Stimulated activated CD4-positive, alpha-beta T cell treated with anti-CD3 and anti-CD28 coated beads, Interleukin-12 subunit alpha, Interleukin-12 subunit beta, amount 100 ng/mL, for 24 hours (primary cell): ENCODE measurements at regions not wholly inside any gene's neighbourhood (a gene's known extent, or its start where the extent isn't known, plus 50 kb on each side); places are given as distances from the start of the nearest gene placed in this dataset.
"Not testable (repeated sequence)": the region's sequence is repeated elsewhere in the genome, so short reads cannot be mapped to it uniquely, and the experiment has no call there.

ENCODE experiments used
- DNase-seq, 2 experiments: peaks; one replicate each; pipeline ENCODE4 v3.0.0-alpha.2; 2020; ENCODE audit warnings: low read depth in 2 of 2

- DNase-seq = no peak
These were observed 513.2 kb downstream of the RNF144A start for GRCh38 chr2:7430421-7430868.

GRCh38 chr2:7430869-7431641 is 513.8 kb downstream of the RNF144A start:
- DNase-seq = peak in 1 of 2 experiments; percentile 59

- no peak for DNase-seq
These were observed 515.2 kb downstream of the RNF144A start for GRCh38 chr2:7432436-7432835.

- no peak for DNase-seq
These were observed 519.1 kb downstream of the RNF144A start for GRCh38 chr2:7436096-7436906.

GRCh38 chr2:7437141-7437540 is 519.9 kb downstream of the RNF144A start:
- DNase-seq = no peak

GRCh38 chr2:7437716-7438632 is 520.8 kb downstream of the RNF144A start:
- no peak for DNase-seq

GRCh38 chr2:7438855-7439254 is 521.6 kb downstream of the RNF144A start:
- DNase-seq = no peak

GRCh38 chr2:7440977-7441376 is 523.8 kb downstream of the RNF144A start:
- DNase-seq = no peak

- not testable (repeated sequence) for DNase-seq
These were observed 524.6 kb downstream of the RNF144A start for GRCh38 chr2:7441841-7442240.

- DNase-seq = no peak
These were observed 527.4 kb downstream of the RNF144A start for GRCh38 chr2:7444626-7445025.

- DNase-seq = no peak
These were observed 531.5 kb downstream of the RNF144A start for GRCh38 chr2:7448578-7449264.

GRCh38 chr2:7449298-7449697 is 532.1 kb downstream of the RNF144A start:
- no peak for DNase-seq

- DNase-seq = peak in 1 of 2 experiments; percentile 56
These were observed 533.1 kb downstream of the RNF144A start for GRCh38 chr2:7450188-7450832.

GRCh38 chr2:7450833-7451190 is 533.6 kb downstream of the RNF144A start:
- DNase-seq = no peak

- no peak for DNase-seq
These were observed 535.1 kb downstream of the RNF144A start for GRCh38 chr2:7452110-7452876.

GRCh38 chr2:7454592-7454991 is 537.4 kb downstream of the RNF144A start:
- DNase-seq = no peak

- no peak for DNase-seq
These were observed 539.5 kb downstream of the RNF144A start for GRCh38 chr2:7456762-7457161.

- no peak for DNase-seq
These were observed 540.9 kb downstream of the RNF144A start for GRCh38 chr2:7458066-7458465.

GRCh38 chr2:7467782-7468447 is 550.7 kb downstream of the RNF144A start:
- no peak for DNase-seq

- no peak for DNase-seq
These were observed 551.2 kb downstream of the RNF144A start for GRCh38 chr2:7468448-7468828.
